Peyer's patch (tissue), 4 donors: ENCODE measurements at regions not wholly inside any gene's neighbourhood (a gene's known extent, or its start where the extent isn't known, plus 50 kb on each side); places are given as distances from the start of the nearest gene placed in this dataset.

ENCODE experiments used
- CTCF ChIP-seq, 6 experiments: fragments of 450-650 bp in 4 of 6; fragments of 200-600 bp in 2 of 6; sonication (generic) in 1 of 6; IDR thresholded peaks; one replicate each; pipeline ENCODE4 v1.5.1; 2017 to 2019; ENCODE audit warnings: antibody characterized with exemption in 6 of 6, mild to moderate bottlenecking in 3 of 6, moderate library complexity in 1 of 6
- POLR2A ChIP-seq, 2 donors: fragments of 450-650 bp; IDR thresholded peaks; one replicate each; pipeline ENCODE4 v1.5.1; 2017; ENCODE audit warnings: antibody characterized with exemption in 2 of 2, mild to moderate bottlenecking in 2 of 2, moderate library complexity in 2 of 2

GRCh38 chr9:7500521-7500920 lies 299.1 kb downstream of the DMAC1 start:
- TF ChIP-seq POLR2A (IDR thresholded peaks at IDR 0.05) (no peak), CTCF (IDR thresholded peaks at IDR 0.05) (no peak)
